OCI-LY7 (cell line): ENCODE measurements at regions not wholly inside any gene's neighbourhood (a gene's known extent, or its start where the extent isn't known, plus 50 kb on each side); places are given as distances from the start of the nearest gene placed in this dataset.
"Not testable (repeated sequence)": the region's sequence is repeated elsewhere in the genome, so short reads cannot be mapped to it uniquely, and the experiment has no call there.

Source experiments
- BruUV-seq: library from RNA; stranded (reverse); fragments of 400-500 nt; replicated peaks from 2 replicates; lab custom pipeline; 2021; lab: Mats Ljungman, UMichigan
- CTCF ChIA-PET: fragments of 300-600 bp; sonication (Branson Sonifier 250); formaldehyde crosslinking; loops from one replicate; lab custom pipeline; 2022; ENCODE audit warnings: antibody characterized with exemption; ENCODE audit not compliant: unreplicated experiment; lab: Charles Lee
- POLR2A ChIA-PET: fragments of 300-600 bp; sonication (Branson Sonifier 250); formaldehyde crosslinking; loops from one replicate; lab custom pipeline; 2022; ENCODE audit warnings: antibody characterized with exemption; lab: Charles Lee
- DNase-seq: peaks from one replicate; pipeline ENCODE4 v3.0.0-alpha.2; 2015; ENCODE audit warnings: low spot score
- H2AFZ ChIP-seq: fragments of 200-600 bp; sonication (generic), shearing (Covaris generic); 2 replicates; pipeline ENCODE4 v1.6.1; 2014; ENCODE audit warnings: mild to moderate bottlenecking, antibody characterized with exemption, low read length, moderate library complexity
- H3K27ac ChIP-seq: fragments of 200-600 bp; sonication (generic); 2 replicates; pipeline ENCODE4 v1.5.1; 2014; ENCODE audit warnings: mixed run types, low read depth, mild to moderate bottlenecking, moderate library complexity, low read length, inconsistent platforms; ENCODE audit not compliant: poor library complexity, severe bottlenecking
- H3K36me3 ChIP-seq: fragments of 200-600 bp; sonication (generic); 2 replicates; pipeline ENCODE4 v1.6.1; 2014; ENCODE audit warnings: mild to moderate bottlenecking, antibody characterized with exemption, low read length, moderate library complexity, mixed read lengths; ENCODE audit not compliant: insufficient read depth
- H3K4me1 ChIP-seq: fragments of 200-600 bp; sonication (generic); 2 replicates; pipeline ENCODE4 v1.5.1; 2014; ENCODE audit warnings: mild to moderate bottlenecking, low read length; ENCODE audit not compliant: insufficient read depth, poor library complexity, severe bottlenecking
- H3K4me2 ChIP-seq: fragments of 200-600 bp; sonication (generic); 2 replicates; pipeline ENCODE4 v1.6.1; 2014; ENCODE audit warnings: mild to moderate bottlenecking, low read length
- H3K4me3 ChIP-seq: fragments of 200-600 bp; sonication (generic); 2 replicates; pipeline ENCODE4 v1.5.1; 2014; ENCODE audit warnings: mild to moderate bottlenecking, low read depth, low read length; ENCODE audit not compliant: poor library complexity, severe bottlenecking
- H3K79me2 ChIP-seq: fragments of 200-600 bp; sonication (generic); 2 replicates; pipeline ENCODE4 v1.6.1; 2016; ENCODE audit warnings: low read depth, mild to moderate bottlenecking, low read length, moderate library complexity, mixed read lengths; ENCODE audit not compliant: insufficient read depth
- H3K9me2 ChIP-seq: fragments of 200-600 bp; sonication (generic); 2 replicates; pipeline ENCODE4 v1.6.1; 2016; ENCODE audit warnings: mild to moderate bottlenecking, low read length, mixed read lengths; ENCODE audit not compliant: insufficient read depth
- H3K9me3 ChIP-seq: fragments of 200-600 bp; sonication (generic); 2 replicates; pipeline ENCODE4 v1.6.1; 2014; ENCODE audit warnings: mild to moderate bottlenecking, mixed run types, low read length, mixed read lengths
- H4K20me1 ChIP-seq: fragments of 200-600 bp; sonication (generic); 2 replicates; pipeline ENCODE4 v1.6.1; 2014; ENCODE audit warnings: mild to moderate bottlenecking, antibody characterized with exemption, low read length, moderate library complexity, mixed read lengths; ENCODE audit not compliant: insufficient read depth
- EZH2phosphoT487 ChIP-seq: fragments of 200-600 bp; sonication (generic); IDR thresholded peaks from 2 replicates; pipeline ENCODE4 v1.6.1; 2018; ENCODE audit warnings: low read depth, borderline replicate concordance, mild to moderate bottlenecking, mixed run types, antibody characterized with exemption, low read length, moderate library complexity, mixed read lengths
- intact Hi-C: fragments of 100-400 bp; cut with micrococcal nuclease; formaldehyde crosslinking; loops from one replicate; pipeline ENCODE4 v1.10.0; 2022; ENCODE audit not compliant: unreplicated experiment
- TF ChIP-seq, protein P1 (sequence below): fragments of 200-600 bp; sonication (generic); conservative IDR thresholded peaks from 2 replicates; pipeline ENCODE4 v1.5.1; 2014; ENCODE audit warnings: mild to moderate bottlenecking, antibody characterized with exemption, low read length, moderate library complexity, mixed read lengths

DNA sequence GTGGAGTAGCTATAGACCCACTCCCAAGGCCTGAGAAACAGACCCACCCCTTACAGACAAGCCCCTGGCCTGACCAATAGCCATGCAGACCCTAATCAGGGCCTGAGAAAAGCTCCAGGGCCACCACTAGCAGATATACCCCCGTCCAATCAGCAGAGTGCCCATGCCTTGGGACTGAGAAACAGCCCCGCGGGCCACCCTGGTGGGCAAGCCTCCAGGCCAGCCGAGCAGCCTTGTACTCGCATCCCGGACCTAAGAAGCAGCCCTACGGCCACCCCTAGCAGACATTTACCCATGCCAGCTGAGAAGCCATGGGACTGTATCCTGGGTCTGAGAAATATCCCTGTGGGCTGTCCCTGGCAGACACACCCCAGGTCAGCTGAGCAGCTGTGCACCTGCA is 436.5 kb downstream of the SMARCA1 start:
- Histone ChIP-seq H4K20me1 (no peaks in the 10 kb centered on the region), H3K79me2 (no peaks in the 10 kb centered on the region), H3K9me3 (no peaks in the 10 kb centered on the region), H3K36me3 (no peaks in the 10 kb centered on the region; the same call in 1 of the 2 replicates), H3K27ac (no peak overlapping the region), H3K9me2 (no peaks in the 10 kb centered on the region), H2AFZ (no peak overlapping the region), H3K4me1 (peaks cover 18% of the 10 kb centered on the region), H3K4me3 (no peak overlapping the region), H3K4me2 (no peak overlapping the region)
- POLR2A ChIA-PET = no interaction called here
- BruUV-seq = no TSS peak
- TF ChIP-seq, protein P1, sequence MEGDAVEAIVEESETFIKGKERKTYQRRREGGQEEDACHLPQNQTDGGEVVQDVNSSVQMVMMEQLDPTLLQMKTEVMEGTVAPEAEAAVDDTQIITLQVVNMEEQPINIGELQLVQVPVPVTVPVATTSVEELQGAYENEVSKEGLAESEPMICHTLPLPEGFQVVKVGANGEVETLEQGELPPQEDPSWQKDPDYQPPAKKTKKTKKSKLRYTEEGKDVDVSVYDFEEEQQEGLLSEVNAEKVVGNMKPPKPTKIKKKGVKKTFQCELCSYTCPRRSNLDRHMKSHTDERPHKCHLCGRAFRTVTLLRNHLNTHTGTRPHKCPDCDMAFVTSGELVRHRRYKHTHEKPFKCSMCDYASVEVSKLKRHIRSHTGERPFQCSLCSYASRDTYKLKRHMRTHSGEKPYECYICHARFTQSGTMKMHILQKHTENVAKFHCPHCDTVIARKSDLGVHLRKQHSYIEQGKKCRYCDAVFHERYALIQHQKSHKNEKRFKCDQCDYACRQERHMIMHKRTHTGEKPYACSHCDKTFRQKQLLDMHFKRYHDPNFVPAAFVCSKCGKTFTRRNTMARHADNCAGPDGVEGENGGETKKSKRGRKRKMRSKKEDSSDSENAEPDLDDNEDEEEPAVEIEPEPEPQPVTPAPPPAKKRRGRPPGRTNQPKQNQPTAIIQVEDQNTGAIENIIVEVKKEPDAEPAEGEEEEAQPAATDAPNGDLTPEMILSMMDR = no peak
- TF ChIP-seq EZH2phosphoT487 = no peak
- no peak for DNase-seq
- intact Hi-C loops = no loop called here
- CTCF ChIA-PET = no interaction called here

DNA sequence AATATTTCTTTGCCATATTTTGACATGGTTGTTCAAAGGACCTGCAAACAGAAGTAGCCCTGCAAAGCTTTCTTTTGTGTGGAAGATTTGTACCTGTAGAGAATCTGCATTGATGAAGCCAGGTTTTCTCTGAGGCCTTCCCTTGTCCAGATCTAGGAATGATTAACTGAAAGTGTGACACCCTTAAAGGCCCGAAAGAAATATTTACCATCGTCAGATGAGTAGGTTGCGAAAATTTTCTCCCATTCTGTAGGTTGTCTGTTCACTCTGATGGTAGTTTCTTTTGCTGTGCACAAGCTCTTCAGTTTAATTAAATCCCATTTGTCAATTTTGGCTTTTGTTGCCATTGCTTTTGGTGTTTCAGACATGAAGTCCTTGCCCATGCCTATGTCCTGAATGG is 439.0 kb downstream of the SMARCA1 start:
- H3K9me2 ChIP-seq, intact Hi-C loops: not testable (repeated sequence)

GRCh38 chrX:129077424-129078170 is 445.7 kb downstream of the SMARCA1 start:
- no peak for TF ChIP-seq EZH2phosphoT487
- TF ChIP-seq, protein P1 = no peak
- ChIA-PET CTCF (no interaction called here), POLR2A (no interaction called here)
- DNase-seq = no peak
- Histone ChIP-seq H3K27ac (no peak overlapping the region), H3K79me2 (no peaks in the 10 kb centered on the region), H3K4me3 (no peak overlapping the region), H3K9me3 (no peaks in the 10 kb centered on the region), H3K9me2 (no peaks in the 10 kb centered on the region), H3K4me1 (no peaks in the 10 kb centered on the region), H2AFZ (no peak overlapping the region), H3K36me3 (no peaks in the 10 kb centered on the region; the same call in 1 of the 2 replicates), H4K20me1 (no peaks in the 10 kb centered on the region), H3K4me2 (no peak overlapping the region)
- intact Hi-C loops = no loop called here
- BruUV-seq = no TSS peak

More for the DNA sequence above, 439.0 kb downstream of the SMARCA1 start:
- POLR2A ChIA-PET, CTCF ChIA-PET, H3K4me2 ChIP-seq, H3K27ac ChIP-seq, H3K4me3 ChIP-seq, H3K4me1 ChIP-seq, H2AFZ ChIP-seq, H3K79me2 ChIP-seq, H3K36me3 ChIP-seq, H3K9me3 ChIP-seq, DNase-seq, BruUV-seq, H4K20me1 ChIP-seq: not testable (repeated sequence)
